Naive thymus-derived CD4-positive, alpha-beta T cell (primary cell): ENCODE measurements at regions not wholly inside any gene's neighbourhood (a gene's known extent, or its start where the extent isn't known, plus 50 kb on each side); places are given as distances from the start of the nearest gene placed in this dataset.

ENCODE experiments used
- ATAC-seq: fragments of 150-1000 bp; cut with Tn5 transposase; 2 replicates; pipeline ENCODE4 v1.10.0; 2021; ENCODE audit warnings: mild to moderate bottlenecking, moderate library complexity
- CTCF ChIA-PET: fragments of 350-600 bp; sonication (Branson Sonifier 250); formaldehyde crosslinking; loops from one replicate; lab custom pipeline; 2021; ENCODE audit warnings: antibody characterized with exemption; lab: Charles Lee
- POLR2A ChIA-PET: fragments of 350-600 bp; sonication (Branson Sonifier 250); formaldehyde crosslinking; loops from one replicate; lab custom pipeline; 2021; ENCODE audit warnings: antibody characterized with exemption, inconsistent platforms; lab: Charles Lee
- DNase-seq, 9 donors: peaks; one replicate each; pipeline versions ENCODE4 v3.0.0 to v3.0.0-alpha.2; 2020 to 2022; ENCODE audit warnings: mixed read lengths in 1 of 9
- H3K27ac ChIP-seq: one replicate; pipeline ENCODE4 v1.7.0; 2013; ENCODE audit warnings: mild to moderate bottlenecking, low read depth, low read length, moderate library complexity
- H3K27me3 ChIP-seq, 2 donors: one replicate each; pipeline ENCODE4 v1.7.0; 2013; ENCODE audit warnings: low read length in 2 of 2, mild to moderate bottlenecking in 2 of 2, moderate library complexity in 2 of 2; ENCODE audit not compliant: control insufficient read depth in 2 of 2, insufficient read depth in 2 of 2
- H3K36me3 ChIP-seq, 3 experiments: 1 replicate in 2 of 3; 2 replicates in 1 of 3; pipeline ENCODE4 v1.7.0; 2013; ENCODE audit warnings: low read length in 3 of 3, mild to moderate bottlenecking in 3 of 3, moderate library complexity in 1 of 3; ENCODE audit not compliant: insufficient read depth in 3 of 3, control insufficient read depth in 2 of 3
- H3K4me1 ChIP-seq, 2 donors: one replicate each; pipeline ENCODE4 v1.7.0; 2013; ENCODE audit warnings: low read length in 2 of 2, mild to moderate bottlenecking in 2 of 2, moderate library complexity in 1 of 2; ENCODE audit not compliant: control insufficient read depth in 2 of 2, insufficient read depth in 2 of 2
- H3K4me3 ChIP-seq: 2 replicates; pipeline ENCODE4 v1.7.0; 2013; ENCODE audit warnings: mild to moderate bottlenecking, low read length
- H3K9me3 ChIP-seq, 3 experiments: 1 replicate in 2 of 3; 2 replicates in 1 of 3; pipeline ENCODE4 v1.7.0; 2013; ENCODE audit warnings: low read length in 3 of 3; ENCODE audit not compliant: control insufficient read depth in 2 of 3
- H3K27ac Mint-ChIP-seq, 9 donors: one replicate each; pipeline ENCODE4 v1.8.0; 2020 to 2022; ENCODE audit warnings: mixed read lengths in 9 of 9, mild to moderate bottlenecking in 8 of 9, moderate library complexity in 5 of 9, inconsistent platforms in 2 of 9
- H3K27me3 Mint-ChIP-seq, 5 donors: one replicate each; pipeline ENCODE4 v1.8.0; 2021 to 2022; ENCODE audit warnings: mixed read lengths in 5 of 5, mild to moderate bottlenecking in 1 of 5
- H3K36me3 Mint-ChIP-seq, 5 donors: one replicate each; pipeline ENCODE4 v1.8.0; 2020 to 2022; ENCODE audit warnings: mixed read lengths in 5 of 5, mild to moderate bottlenecking in 3 of 5, inconsistent platforms in 1 of 5
- H3K4me1 Mint-ChIP-seq, 7 donors: one replicate each; pipeline ENCODE4 v1.8.0; 2020 to 2022; ENCODE audit warnings: mixed read lengths in 7 of 7, mild to moderate bottlenecking in 3 of 7, inconsistent platforms in 1 of 7
- H3K4me3 Mint-ChIP-seq, 10 donors: one replicate each; pipeline ENCODE4 v1.8.0; 2020 to 2022; ENCODE audit warnings: mild to moderate bottlenecking in 10 of 10, mixed read lengths in 10 of 10, moderate library complexity in 6 of 10, inconsistent platforms in 2 of 10
- H3K9me3 Mint-ChIP-seq, 11 donors: one replicate each; pipeline ENCODE4 v1.8.0; 2020 to 2022; ENCODE audit warnings: mixed read lengths in 11 of 11, mild to moderate bottlenecking in 4 of 11, inconsistent platforms in 1 of 11, moderate library complexity in 1 of 11
- intact Hi-C, 2 donors: fragments of 100-400 bp; cut with micrococcal nuclease; formaldehyde crosslinking; loops; one replicate each; pipeline ENCODE4 v1.15.1; 2023

GRCh38 chr22:34913826-34914225 is 152.1 kb upstream of the ISX start:
- no peaks in the 10 kb centered on the region for H3K36me3 ChIP-seq
- no peak overlapping the region for H3K4me3 Mint-ChIP-seq
- DNase-seq (no peak), ATAC-seq (no peak)
- H3K4me1 Mint-ChIP-seq = no peaks in the 10 kb centered on the region
- H3K27me3 ChIP-seq = peaks cover 0 to 4% of the 10 kb centered on the region in 2 donors
- ChIA-PET POLR2A (no interaction called here), CTCF (no interaction called here)
- H3K36me3 Mint-ChIP-seq = no peaks in the 10 kb centered on the region
- H3K27ac Mint-ChIP-seq = no peak overlapping the region
- no peak overlapping the region for H3K4me3 ChIP-seq
- H3K27me3 Mint-ChIP-seq = peaks cover 0 to 23% (median 13%) of the 10 kb centered on the region in 5 donors
- no peaks in the 10 kb centered on the region for H3K4me1 ChIP-seq
- no peaks in the 10 kb centered on the region for H3K9me3 ChIP-seq
- intact Hi-C loops = no loop called here
- peaks cover 0 to 7% (median 0%) of the 10 kb centered on the region in 11 donors for H3K9me3 Mint-ChIP-seq
- no peak overlapping the region for H3K27ac ChIP-seq

- ATAC-seq = no peak
- Histone ChIP-seq H3K4me1 (no peaks in the 10 kb centered on the region), H3K36me3 (no peaks in the 10 kb centered on the region), H3K27me3 (peaks cover 0 to 4% of the 10 kb centered on the region in 2 donors), H3K27ac (no peak overlapping the region), H3K4me3 (no peak overlapping the region), H3K9me3 (no peaks in the 10 kb centered on the region)
- intact Hi-C loops = no loop called here
- Mint-ChIP-seq H3K4me1 (no peaks in the 10 kb centered on the region), H3K9me3 (peaks cover 0 to 5% (median 0%) of the 10 kb centered on the region in 11 donors), H3K36me3 (no peaks in the 10 kb centered on the region), H3K27me3 (peaks cover 0 to 22% (median 14%) of the 10 kb centered on the region in 5 donors), H3K4me3 (no peak overlapping the region), H3K27ac (no peak overlapping the region)
- ChIA-PET POLR2A (no interaction called here), CTCF (no interaction called here)
- DNase-seq = no peak
These were observed 151.1 kb upstream of the ISX start for GRCh38 chr22:34914846-34915245.

DNA sequence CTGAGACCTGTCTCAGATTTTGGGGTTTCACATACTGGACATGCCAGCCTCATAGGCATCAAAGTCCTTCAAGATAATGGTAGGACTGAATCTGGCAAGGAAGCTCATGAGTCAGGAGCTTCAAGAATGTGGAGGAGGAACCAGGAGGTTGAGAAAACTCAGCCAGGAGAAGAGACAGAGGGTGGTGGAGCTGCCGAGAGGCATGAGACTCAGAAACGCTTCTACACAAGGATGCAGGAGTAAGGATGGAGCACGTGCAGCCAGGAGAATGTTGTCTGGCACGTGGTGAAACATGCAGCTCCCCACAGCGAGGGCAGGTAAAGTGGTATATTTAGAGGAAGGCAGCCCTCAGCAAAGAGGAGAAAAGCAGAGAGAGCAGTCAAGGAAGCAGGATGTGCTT is 148.7 kb upstream of the ISX start:
- DNase-seq (no peak), ATAC-seq (no peak)
- Mint-ChIP-seq H3K36me3 (no peaks in the 10 kb centered on the region), H3K4me1 (no peaks in the 10 kb centered on the region), H3K4me3 (no peak overlapping the region), H3K27me3 (peaks cover 0 to 18% (median 10%) of the 10 kb centered on the region in 5 donors), H3K9me3 (peaks cover 0 to 19% (median 5%) of the 10 kb centered on the region in 11 donors), H3K27ac (no peak overlapping the region)
- intact Hi-C loops = no loop called here
- H3K27ac ChIP-seq = no peak overlapping the region
- H3K4me3 ChIP-seq = no peak overlapping the region
- H3K36me3 ChIP-seq = no peaks in the 10 kb centered on the region
- H3K4me1 ChIP-seq = no peaks in the 10 kb centered on the region
- CTCF ChIA-PET = no interaction called here
- POLR2A ChIA-PET = no interaction called here
- no peaks in the 10 kb centered on the region for H3K9me3 ChIP-seq
- H3K27me3 ChIP-seq = peaks cover 0 to 4% of the 10 kb centered on the region in 2 donors

DNA sequence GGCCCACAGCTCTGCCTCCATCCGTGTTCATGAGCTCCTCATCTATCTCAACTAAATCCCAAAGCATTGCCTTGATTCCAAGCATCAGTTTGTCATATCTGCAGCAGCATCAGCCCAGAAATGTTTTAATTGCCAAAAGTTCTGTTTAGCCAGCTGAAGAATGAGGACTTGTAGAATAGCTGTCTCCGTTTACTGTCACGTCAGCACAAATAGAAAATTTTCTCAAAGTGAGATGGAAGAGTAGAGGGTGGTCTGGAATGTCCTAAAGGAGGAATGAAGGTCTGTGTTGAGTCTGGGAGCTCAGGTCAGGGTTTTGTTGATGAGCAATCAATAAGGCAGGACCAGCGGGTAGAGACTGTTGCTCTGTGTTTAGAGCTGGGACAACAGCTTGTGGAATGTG is 134.9 kb upstream of the ISX start:
- no peaks in the 10 kb centered on the region for H3K4me1 ChIP-seq
- H3K27ac Mint-ChIP-seq = no peak overlapping the region
- intact Hi-C loops = no loop called here
- H3K4me1 Mint-ChIP-seq = no peaks in the 10 kb centered on the region
- H3K36me3 Mint-ChIP-seq = no peaks in the 10 kb centered on the region
- CTCF ChIA-PET = no interaction called here
- H3K9me3 ChIP-seq = no peaks in the 10 kb centered on the region
- DNase-seq (no peak), ATAC-seq (no peak)
- H3K27ac ChIP-seq = no peak overlapping the region
- H3K9me3 Mint-ChIP-seq = peaks cover 0 to 7% (median 2%) of the 10 kb centered on the region in 11 donors
- POLR2A ChIA-PET = no interaction called here
- no peaks in the 10 kb centered on the region for H3K27me3 ChIP-seq
- no peak overlapping the region for H3K4me3 ChIP-seq
- H3K4me3 Mint-ChIP-seq = no peak overlapping the region
- H3K36me3 ChIP-seq = no peaks in the 10 kb centered on the region
- H3K27me3 Mint-ChIP-seq = peaks cover 0 to 19% (median 7%) of the 10 kb centered on the region in 5 donors

DNA sequence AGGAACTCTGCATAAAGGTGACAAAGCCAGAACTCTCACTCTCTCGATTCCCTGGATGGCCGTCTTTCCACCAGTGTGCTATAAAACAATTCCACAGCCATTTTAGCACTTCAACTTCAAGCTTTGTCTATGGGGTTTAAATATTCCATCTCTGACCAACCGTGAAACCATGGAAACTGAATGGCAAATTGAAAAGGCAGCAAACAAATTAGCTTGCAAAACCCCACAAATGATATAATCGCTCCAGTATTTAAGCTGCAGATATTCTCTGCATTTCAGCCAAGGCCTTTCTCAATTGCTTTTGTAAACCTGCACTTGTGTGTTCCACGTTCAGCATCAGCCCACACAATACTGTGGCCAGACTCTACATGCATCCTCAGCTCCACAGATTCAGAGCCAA is 131.7 kb upstream of the ISX start:
- no peak overlapping the region for H3K4me3 Mint-ChIP-seq
- H3K27me3 Mint-ChIP-seq = peaks cover 0 to 21% (median 7%) of the 10 kb centered on the region in 5 donors
- Histone ChIP-seq H3K27ac (no peak overlapping the region), H3K36me3 (no peaks in the 10 kb centered on the region), H3K9me3 (no peaks in the 10 kb centered on the region), H3K4me1 (no peaks in the 10 kb centered on the region), H3K27me3 (no peaks in the 10 kb centered on the region), H3K4me3 (no peak overlapping the region)
- no peak for DNase-seq
- intact Hi-C loops = no loop called here
- peaks cover 2 to 15% (median 5%) of the 10 kb centered on the region in 11 donors for H3K9me3 Mint-ChIP-seq
- ATAC-seq = no peak
- no peak overlapping the region for H3K27ac Mint-ChIP-seq
- no peaks in the 10 kb centered on the region for H3K4me1 Mint-ChIP-seq
- no peaks in the 10 kb centered on the region for H3K36me3 Mint-ChIP-seq
- CTCF ChIA-PET = no interaction called here
- POLR2A ChIA-PET = no interaction called here

GRCh38 chr22:34943830-34944229 is 122.1 kb upstream of the ISX start:
- ATAC-seq (no peak), DNase-seq (no peak)
- Mint-ChIP-seq H3K27ac (no peak overlapping the region), H3K36me3 (peaks cover 0 to 5% (median 0%) of the 10 kb centered on the region in 5 donors), H3K4me3 (no peak overlapping the region), H3K27me3 (peaks cover 0 to 26% (median 14%) of the 10 kb centered on the region in 5 donors), H3K4me1 (no peaks in the 10 kb centered on the region), H3K9me3 (peaks cover 0 to 15% (median 6%) of the 10 kb centered on the region in 11 donors)
- Histone ChIP-seq H3K4me3 (no peak overlapping the region), H3K27ac (no peak overlapping the region), H3K27me3 (no peaks in the 10 kb centered on the region), H3K4me1 (no peaks in the 10 kb centered on the region), H3K9me3 (no peaks in the 10 kb centered on the region), H3K36me3 (no peaks in the 10 kb centered on the region)
- ChIA-PET CTCF (no interaction called here), POLR2A (no interaction called here)
- intact Hi-C loops = no loop called here

GRCh38 chr22:34946339-34946985 is 119.5 kb upstream of the ISX start:
- Mint-ChIP-seq H3K4me3 (no peak overlapping the region), H3K27me3 (peaks cover 0 to 17% (median 6%) of the 10 kb centered on the region in 5 donors), H3K27ac (no peak overlapping the region), H3K36me3 (no peaks in the 10 kb centered on the region), H3K9me3 (peaks cover 0 to under 1% (median 0%) of the 10 kb centered on the region in 11 donors), H3K4me1 (no peaks in the 10 kb centered on the region)
- H3K36me3 ChIP-seq = no peaks in the 10 kb centered on the region
- no peaks in the 10 kb centered on the region for H3K27me3 ChIP-seq
- no peaks in the 10 kb centered on the region for H3K9me3 ChIP-seq
- DNase-seq (no peak), ATAC-seq (no peak)
- ChIA-PET CTCF (no interaction called here), POLR2A (no interaction called here)
- H3K4me3 ChIP-seq = no peak overlapping the region
- no peaks in the 10 kb centered on the region for H3K4me1 ChIP-seq
- intact Hi-C loops = no loop called here
- H3K27ac ChIP-seq = no peak overlapping the region
